ENCODE measurements at regions not wholly inside any gene's neighbourhood (a gene's known extent, or its start where the extent isn't known, plus 50 kb on each side); places are given as distances from the start of the nearest gene placed in this dataset.
"Not testable (repeated sequence)": the region's sequence is repeated elsewhere in the genome, so short reads cannot be mapped to it uniquely, and the experiment has no call there.

DNA sequence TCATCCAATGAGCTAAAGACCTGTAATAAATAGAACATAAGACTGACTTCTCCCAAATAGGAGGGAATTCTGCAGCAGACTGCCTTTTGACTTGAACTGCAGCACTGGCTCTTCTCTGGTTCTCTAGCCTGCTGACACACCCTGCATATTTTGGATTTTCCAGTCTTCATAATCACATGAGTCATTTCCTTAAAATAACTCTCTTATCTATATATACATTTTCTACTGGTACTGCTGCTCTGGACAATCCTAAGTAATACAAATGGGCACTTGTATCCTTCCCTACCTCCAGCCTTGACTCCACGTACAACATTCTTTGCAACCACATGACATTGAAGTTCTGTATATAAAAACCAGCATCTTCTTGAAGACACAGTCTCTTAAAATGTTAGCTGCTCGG, 429.4 kb upstream of the TMPRSS15 start:
- DNase-seq = no peak

DNA sequence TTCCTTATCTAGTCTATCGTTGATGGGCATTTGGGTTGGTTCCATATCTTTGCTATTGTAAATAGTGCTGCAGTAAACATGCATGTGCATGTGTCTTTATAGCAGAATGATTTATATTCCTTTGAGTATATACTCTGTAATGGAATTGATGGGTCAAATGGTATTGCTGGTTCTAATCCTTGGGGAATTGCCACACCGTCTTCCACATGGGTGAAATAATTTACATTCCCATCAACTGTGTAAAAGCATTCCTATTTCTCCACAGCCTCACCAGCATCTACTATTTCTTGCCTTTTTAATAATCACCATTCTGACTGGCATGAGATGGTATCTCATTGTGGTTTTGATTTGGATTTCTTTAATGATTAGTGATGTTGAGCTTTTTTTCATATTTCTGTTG, 430.5 kb upstream of the TMPRSS15 start:
- not testable (repeated sequence) for DNase-seq

DNA sequence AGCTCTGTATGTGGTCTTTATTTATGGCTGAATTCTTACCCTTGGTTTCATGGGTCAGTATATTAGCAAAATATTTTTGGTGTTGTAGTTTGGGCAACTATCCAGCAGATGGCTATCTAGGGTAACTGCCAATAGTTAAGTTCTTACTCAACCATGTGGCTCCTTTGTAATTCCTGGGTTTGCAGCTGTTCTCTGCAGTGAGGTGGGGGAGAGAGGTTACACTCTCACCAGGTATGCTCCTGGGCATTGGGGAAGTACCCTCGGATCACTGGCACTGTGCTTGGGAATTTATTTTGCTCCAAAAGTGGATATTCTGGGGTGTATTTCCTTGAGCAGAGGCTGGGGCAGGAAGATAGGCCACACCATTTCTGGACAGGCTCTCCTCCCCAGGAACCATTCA, 436.7 kb upstream of the TMPRSS15 start:
- DNase-seq = no peak

DNA sequence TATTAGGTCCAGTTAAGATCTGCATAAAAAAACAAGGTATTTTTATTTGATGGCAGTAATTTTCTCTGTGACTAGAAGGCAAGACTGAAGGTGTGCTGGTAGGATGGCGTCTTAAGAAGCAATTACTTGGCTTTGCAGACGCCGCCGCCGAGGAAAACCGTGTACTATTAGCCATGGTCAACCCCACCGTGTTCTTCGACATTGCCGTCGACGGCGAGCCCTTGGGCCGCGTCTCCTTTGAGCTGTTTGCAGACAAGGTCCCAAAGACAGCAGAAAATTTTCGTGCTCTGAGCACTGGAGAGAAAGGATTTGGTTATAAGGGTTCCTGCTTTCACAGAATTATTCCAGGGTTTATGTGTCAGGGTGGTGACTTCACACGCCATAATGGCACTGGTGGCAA, 454.0 kb upstream of the TMPRSS15 start:
- DNase-seq = not testable (repeated sequence)

DNA sequence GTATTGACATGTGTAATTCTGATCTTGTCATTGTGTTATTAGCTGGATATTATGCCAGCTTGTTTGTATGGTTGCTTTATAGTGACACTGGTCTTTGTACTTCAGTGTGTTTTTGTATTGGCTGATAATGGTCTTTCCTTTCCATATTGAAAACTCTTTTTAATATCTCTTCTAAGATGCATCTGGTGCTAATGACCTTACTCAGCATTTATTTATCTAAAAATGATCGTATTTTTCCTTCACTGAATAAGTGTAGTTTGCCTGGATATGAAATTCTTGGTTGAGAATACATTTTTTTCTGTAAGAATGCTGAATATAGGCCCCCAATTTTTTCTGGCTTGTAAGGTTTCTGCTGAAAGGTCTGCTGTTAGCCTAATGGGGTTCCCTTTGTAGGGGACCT, 465.5 kb upstream of the TMPRSS15 start:
- DNase-seq = no peak

DNA sequence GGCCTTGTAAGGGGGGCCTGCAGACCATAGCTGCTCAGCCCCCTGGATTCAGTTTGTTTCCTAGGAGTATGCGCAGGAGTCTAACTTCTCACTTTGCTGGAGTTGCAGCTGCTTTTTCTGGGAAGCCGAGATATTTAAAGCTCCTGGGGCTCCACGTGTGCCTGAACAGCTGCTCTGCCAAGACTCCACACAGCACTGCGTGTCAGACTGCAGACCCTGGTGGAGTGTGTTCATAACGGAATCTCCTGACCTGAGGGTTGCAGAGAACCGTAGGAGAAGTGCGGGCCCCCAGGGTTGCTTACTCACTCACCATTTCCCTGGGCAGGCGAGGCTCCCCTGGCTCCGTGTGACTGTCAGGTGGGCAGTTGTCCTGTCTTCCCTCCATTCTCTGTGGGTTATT, 474.3 kb upstream of the TMPRSS15 start:
- DNase-seq = no peak

DNA sequence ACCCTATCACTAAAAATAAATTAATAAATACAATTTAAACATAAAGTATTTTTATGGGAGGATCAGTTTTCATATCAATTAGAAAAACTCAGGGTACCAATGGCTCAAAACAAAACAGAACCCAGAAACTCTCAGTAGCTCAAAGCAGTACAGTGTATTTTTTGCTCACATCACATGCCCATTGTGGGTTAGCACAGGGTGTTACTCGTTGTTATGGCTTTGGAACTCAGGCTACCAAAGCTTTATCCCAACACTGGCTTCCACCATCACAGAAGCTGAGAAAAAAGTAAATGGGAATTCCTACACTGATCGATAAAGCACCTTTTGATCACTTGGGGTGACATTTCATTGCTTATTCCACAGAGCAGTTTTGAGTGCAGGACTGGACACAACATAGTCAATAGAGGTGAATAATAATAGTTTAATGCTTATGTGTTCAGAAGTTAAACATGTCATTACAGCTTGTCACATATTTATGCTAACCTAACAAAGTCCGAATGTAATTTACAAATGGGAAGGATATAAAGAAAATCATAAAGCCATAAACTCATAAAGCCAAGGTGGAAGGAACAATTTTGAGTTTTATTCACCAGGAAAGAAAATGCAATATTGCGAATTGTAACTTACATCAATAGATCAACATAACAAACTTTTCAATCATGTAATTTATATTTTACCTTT, 484.5 kb upstream of the TMPRSS15 start:
- DNase-seq = no peak

DNA sequence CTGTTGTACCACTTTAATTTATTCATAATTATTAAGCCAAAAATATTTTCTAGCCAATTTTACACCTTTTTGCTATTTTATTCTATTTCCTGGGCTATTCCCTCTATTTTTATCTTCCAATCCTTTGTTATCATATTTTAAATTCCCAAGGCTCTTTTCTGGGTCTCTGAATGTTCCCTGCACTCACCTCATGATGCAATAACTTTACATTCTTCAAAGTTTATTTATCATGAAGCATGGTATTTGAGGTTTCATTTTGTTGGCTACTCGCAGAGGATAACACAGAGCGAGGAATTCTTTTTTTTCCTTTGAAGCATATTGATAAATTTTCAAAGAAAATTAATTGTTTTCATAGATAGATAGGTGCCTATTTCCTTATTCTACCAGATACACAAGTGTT, 489.8 kb upstream of the TMPRSS15 start:
- no peak for DNase-seq

DNA sequence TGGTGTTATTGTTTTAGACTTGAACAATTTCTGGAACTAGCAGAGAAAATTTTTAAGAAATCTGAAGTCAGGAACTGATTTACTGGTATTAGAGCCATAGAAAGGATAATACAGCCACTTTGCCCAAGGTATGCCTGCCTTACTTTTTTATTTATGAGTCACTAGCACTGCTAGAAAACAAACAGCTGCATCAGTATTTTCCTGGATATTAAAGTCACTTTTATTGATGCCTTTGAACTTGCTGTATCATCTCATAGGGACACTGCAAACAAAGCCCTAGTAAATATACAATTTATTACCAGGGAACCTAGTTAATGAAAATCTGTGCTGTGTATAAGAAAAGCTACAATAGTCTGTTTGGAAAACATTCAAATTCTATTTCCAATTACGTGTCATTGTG, 490.8 kb upstream of the TMPRSS15 start:
- no peak for DNase-seq

DNA sequence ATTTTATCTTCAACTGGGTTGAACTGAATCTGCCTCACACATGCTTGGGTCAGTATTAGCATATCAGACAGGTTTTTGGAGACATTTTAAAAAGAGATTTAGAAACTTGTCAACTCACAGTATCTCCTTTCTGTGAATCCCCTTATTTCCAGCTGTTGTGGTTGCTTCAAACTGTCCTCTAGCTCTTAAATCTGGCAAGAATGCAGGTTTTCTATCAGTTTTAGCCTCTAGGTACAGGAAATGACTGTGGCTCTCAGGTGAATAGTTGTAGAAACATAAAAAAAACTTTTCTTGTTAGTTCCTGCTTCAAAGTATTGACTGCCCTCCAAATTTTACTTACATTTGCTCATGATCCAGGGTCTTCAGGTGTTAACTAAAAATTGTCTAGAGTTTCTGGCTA, 495.7 kb upstream of the TMPRSS15 start:
- DNase-seq = no peak

DNA sequence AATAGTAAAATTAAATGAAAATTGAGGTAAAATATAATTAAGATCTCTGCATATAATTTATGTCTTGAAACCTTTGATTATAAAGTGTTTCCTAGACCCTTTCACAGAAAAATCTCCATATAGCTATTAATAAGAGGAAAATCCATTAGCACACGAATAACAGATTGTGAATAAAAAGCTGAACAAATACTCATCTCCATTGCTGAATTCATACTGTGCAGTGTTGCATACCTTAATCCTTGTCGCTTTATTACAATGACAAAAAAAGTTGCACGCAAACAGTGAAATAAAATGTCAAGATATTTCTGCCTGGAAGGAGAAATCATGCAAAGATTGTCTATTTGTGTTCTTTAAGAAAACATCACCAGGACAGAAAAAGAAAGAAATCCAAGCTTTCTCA, 499.1 kb upstream of the TMPRSS15 start:
- no peak for DNase-seq

DNA sequence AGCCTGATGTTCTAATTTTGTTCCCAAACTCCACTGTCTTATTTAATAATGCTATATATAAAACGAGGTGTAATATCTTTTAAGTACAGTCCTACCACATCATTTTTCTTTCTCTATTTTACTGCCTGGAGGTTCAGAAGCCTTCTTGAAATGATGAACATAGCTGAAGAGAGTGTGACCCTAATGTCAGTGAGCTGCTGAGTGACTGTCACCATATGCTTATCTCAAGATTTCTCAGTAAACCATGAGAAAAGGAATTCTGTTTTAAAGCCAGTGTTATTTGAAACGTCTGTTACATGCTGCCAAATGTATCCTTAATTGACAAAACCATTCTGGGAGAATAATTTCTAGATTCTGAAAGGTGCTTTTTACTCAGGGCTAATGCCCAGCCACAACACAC, 503.5 kb upstream of the TMPRSS15 start:
- DNase-seq = no peak

DNA sequence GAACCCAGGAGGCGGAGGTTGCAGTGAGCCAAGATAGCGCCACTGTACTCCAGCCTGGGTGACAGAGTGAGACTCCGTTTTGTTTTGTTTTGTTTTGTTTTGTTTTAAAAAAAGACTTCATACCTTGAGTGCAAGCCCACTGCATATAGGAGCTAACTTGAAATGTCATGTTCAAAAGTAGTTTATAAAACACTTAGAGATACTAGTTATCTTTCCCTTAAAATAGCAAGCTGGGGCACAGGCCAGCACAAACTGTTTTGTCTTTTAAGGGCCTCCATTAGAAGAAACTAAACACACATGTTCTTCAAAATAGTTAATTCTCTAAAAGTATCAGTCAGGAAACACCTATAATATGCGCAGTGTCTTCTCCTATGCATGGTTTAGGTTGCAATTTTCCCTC, 505.1 kb upstream of the TMPRSS15 start:
- no peak for DNase-seq

DNA sequence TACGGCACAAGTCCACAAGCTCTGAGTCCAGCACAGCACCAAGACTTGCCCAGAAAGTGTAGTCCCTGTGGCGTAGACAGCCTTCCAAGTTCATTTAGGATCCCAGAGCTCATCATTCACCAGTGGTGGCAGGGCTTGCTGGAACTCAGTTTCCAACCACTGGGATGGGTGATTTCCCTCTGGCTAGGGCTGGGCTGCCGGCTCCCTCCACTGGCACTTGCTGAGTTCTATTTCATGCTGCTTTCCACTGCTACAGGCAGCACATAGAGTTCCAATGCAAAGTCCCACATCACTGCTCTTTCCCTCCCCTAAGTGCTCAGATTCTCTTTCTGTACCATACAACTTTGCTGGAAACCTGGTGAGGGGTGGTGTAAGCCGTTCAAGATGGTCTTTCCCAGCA, 510.3 kb upstream of the TMPRSS15 start:
- DNase-seq = no peak

DNA sequence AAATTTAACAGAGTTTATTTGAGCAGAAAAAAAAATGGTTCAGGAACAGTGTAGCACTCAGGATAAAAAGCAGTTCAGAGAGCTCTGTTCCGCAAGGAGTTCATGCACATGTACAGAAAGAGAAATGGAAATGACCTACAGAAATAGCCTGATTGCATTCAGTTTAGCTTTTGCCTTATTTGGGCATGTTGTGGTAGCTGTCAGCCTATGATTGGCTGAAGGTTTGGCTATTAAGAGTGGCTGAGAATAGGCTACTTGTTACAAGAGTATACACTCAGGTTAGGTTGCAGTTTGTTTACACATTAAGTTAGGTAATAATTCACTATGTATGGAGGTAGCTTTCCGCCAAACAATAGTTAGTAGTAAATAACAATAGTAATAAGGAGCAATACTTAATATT, 511.0 kb upstream of the TMPRSS15 start:
- no peak for DNase-seq

DNA sequence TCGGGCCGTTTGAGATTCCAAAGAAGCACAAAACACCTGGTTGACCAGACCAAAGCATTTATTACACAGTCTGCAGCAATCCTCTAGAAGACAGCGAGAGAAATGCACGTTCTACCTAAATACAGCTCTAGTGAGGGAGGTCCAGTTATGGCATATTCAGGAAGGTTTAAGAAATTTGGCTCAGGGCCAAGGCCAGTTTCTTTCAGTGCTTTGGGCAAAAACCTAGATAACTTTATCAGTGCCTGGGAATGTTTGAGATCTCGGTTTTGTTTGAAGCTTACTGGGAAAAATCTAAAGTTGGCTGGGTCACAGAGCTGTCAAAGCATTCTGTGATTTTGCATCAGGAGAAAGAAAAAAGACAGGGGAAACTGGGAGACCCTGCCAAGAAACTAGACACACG, 514.0 kb upstream of the TMPRSS15 start:
- no peak for DNase-seq

DNA sequence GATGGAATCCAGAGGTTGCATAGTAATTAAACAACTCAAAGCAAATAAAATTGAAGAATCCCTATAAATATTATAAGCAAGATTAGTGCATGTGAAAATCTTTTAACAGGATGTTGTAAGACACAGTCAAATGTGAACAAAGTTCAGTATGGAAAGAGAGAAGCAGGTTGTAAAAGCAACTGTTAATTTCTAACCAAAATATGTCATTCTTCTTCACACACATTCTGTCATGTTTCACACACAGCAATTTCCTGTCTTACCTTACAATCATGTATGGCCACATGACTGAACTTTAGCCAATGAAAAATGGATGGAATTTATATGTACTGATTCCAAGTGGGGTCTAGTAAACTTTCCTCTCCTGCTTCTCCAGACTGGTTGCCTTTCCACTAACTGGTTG, 527.7 kb upstream of the TMPRSS15 start:
- no peak for DNase-seq

DNA sequence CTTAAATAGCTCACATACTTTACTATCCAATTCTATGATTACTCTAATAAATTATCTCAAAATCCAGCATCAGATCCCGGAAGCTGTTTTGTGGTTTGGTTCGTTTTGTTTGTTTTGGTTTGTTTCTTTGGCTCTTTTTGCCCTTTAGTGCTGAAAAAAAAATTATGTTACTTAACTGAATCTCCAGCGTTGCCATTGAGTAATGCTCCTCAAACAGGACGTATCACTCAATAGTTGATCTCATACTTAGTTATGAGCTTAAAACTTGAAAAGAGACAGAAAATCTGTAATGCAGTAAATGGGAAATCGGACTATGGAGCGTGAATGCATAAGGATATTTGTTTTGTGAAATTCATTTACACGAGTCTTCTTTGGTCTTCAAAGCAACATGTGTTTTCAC, 533.8 kb upstream of the TMPRSS15 start:
- DNase-seq = no peak

DNA sequence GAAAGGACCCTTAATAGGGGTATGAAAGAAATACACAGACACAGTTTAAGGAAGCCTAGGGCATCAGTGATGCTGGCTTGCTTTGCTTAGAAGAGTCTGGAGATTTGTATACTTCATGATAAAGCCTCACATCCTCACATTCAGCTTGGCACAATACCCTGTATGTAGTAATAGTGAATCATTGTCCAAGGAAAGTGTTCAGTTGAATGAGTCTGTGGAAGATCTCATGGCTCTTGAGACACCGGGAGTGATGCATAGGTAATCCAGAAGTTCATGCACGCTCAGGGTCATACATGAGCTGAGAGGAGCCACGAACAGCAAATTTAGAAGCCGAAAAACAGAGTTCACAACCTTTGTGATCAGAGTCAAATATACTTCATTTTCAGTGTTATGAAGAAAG, 537.2 kb upstream of the TMPRSS15 start:
- DNase-seq = no peak

DNA sequence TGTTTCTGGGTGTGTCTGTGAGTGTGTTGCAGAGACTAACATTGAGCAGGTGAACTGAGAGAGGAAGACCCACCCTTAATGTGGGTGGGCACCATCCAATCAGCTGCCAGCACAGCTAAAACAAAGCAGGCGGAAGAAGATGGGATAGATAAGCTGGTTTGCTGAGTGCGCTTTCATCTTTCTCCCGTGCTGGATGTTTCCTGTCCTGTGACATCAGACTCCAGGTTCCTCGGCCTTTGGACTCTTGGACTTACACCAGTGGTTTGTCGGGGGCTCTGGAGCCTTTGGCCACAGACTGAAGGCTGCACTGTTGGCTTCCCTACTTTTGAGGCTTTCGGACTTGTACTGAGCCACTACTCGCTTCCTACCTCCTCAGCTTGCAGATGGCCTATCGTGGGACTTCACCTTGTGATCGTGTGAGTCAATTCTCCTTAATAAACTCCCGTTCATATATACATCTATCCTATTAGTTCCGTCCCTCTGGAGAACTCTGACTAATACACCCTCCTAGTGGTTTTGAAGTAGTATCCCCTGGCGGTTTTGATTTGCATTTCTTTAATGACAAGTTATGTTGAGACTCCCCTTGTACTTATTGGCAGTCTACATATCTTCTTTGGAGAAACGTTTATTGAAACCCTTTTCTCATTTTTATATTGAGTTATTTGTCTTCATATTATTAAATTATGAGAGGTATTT, 546.6 kb upstream of the TMPRSS15 start:
- DNase-seq = no peak

DNA sequence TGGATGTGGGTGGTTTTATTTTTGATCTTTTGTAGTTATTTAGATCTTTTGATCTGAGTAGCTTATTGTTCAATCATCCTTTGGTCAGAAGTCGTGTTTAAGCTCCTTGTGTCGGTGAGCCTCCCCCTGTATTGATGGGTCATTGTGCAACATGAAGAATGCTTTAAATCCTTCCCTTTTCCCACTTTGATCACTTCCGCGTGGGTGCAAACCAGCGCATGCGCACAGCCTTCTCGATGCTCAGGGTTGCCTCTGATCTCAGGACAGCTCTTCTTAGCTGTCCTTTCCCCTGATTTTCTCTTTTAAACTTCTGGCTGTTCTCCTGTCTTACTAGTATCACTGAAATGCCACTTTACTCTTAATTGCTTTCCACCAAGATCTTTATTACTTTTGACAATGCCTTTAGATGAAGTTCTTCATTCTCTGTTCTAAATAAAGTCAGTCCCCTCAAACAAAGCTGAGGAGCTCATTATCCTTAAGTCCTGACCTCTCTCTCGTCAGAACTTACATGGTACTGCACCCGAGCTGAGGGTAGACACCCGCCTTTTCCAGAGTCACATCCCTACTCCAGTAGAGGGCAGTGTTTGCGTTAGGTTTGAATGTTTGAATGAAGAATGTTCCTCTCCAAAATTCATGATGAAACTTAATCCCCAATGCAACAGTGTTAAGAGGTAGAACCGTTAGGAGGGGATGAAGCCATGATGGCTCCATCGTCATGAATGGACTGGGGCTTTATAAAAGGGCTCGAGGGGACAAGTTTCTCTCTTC, 547.9 kb upstream of the TMPRSS15 start:
- peak; percentile 1 for DNase-seq

DNA sequence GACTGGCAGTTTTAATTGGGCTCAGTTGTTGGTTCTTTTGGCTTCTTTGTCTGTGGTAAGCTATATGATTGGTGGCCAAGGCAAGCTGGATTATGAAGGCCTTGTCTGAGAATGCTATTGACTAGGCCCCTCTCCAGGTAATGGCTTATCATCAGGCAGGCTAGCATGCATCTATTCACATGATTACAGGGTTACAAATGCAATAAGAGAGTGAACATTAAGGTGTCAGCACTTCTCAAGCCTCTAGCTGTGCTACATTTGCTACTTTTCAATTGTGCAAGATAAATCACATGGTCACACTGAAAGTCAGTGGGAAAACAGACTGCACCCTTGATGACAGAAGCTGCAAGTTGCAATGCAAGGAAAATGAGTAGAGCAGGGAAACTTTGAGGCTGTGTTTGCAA, 550.9 kb upstream of the TMPRSS15 start:
- DNase-seq = no peak

DNA sequence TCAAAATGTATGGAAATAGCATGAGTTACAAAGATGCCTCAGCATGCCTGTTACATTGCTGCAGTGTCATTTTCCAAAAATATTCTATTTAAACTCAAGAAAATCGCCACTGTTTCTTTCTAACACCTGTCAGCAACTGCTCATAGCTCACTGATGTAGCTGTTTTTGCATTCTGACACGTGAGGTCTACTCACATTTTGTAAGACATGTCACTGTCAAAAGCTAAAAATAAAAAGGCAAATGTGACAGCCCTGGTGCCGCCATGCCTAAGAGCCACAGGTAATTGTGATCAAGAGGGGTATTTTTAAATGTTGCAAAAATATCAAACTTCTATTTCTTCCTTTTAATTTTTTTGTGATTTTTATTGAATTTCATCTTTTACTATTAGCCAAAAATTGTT, 556.2 kb upstream of the TMPRSS15 start:
- DNase-seq = no peak

DNA sequence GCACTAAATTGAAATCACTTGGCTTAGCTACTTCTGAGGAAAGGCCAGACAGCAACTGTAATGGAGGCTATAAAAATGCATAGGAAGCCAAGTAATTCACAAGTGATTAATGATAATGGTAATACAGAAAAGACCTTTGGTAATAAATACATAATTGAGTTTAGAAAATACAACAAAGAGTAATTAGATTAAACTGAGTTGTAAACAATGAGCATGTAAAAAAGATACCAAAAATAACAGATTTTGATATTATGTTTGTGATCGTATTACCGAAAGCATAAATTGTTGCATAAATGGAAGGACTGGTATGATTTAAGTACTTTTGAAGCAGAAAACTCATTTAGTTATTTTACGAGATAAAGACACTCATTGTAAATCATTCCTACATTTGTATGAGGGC, 556.7 kb upstream of the TMPRSS15 start:
- no peak for DNase-seq
